IMR-90 (cell line): ENCODE measurements at regions not wholly inside any gene's neighbourhood (a gene's known extent, or its start where the extent isn't known, plus 50 kb on each side); places are given as distances from the start of the nearest gene placed in this dataset.

Experiments
- ATAC-seq: fragments of 200-7000 bp; cut with Tn5 transposase; 2 replicates; pipeline ENCODE4 v1.9.1; 2020; ENCODE audit warnings: low read depth, mild to moderate bottlenecking, moderate library complexity
- BruUV-seq: library from RNA; stranded (reverse); fragments of 400-500 nt; replicated peaks from 2 replicates; lab custom pipeline; 2021; lab: Mats Ljungman, UMichigan
- CTCF ChIA-PET: fragments of 300-600 bp; formaldehyde crosslinking; extraction: SDS; loops from one replicate; lab custom pipeline; 2021; ENCODE audit warnings: antibody characterized with exemption; lab: Yijun Ruan, JAX
- POLR2A ChIA-PET: fragments of 300-600 bp; sonication (Branson Sonifier 250); formaldehyde crosslinking; loops from one replicate; lab custom pipeline; 2022; ENCODE audit warnings: antibody characterized with exemption; ENCODE audit not compliant: unreplicated experiment; lab: Charles Lee
- DNase-seq: peaks from one replicate; pipeline ENCODE4 v3.0.0; 2013
- H2AFZ ChIP-seq: replicated peaks from 2 replicates; pipeline ENCODE3; 2013; ENCODE audit warnings: low read length, mild to moderate bottlenecking; ENCODE audit not compliant: poor library complexity
- H2AK5ac ChIP-seq: 2 replicates; pipeline ENCODE4 v1.6.1; 2013; ENCODE audit warnings: low read depth, low read length, inconsistent platforms
- H2AK9ac ChIP-seq: replicated peaks from 2 replicates; pipeline ENCODE3; 2013; ENCODE audit warnings: mild to moderate bottlenecking, low read depth, low read length, moderate library complexity; ENCODE audit not compliant: poor library complexity
- H2BK120ac ChIP-seq: 2 replicates; pipeline ENCODE4 v1.6.1; 2013; ENCODE audit warnings: low read depth, low read length, inconsistent platforms
- H2BK15ac ChIP-seq: 3 replicates; pipeline ENCODE4 v1.6.1; 2013; ENCODE audit warnings: low read depth, low read length, inconsistent platforms
- H2BK20ac ChIP-seq: 2 replicates; pipeline ENCODE4 v1.6.1; 2013; ENCODE audit warnings: low read depth, mild to moderate bottlenecking, inconsistent platforms, low read length, moderate library complexity
- H2BK5ac ChIP-seq: 2 replicates; pipeline ENCODE4 v1.6.1; 2013; ENCODE audit warnings: mild to moderate bottlenecking, low read depth, low read length, inconsistent platforms; ENCODE audit not compliant: poor library complexity, severe bottlenecking
- H3K14ac ChIP-seq: replicated peaks from 2 replicates; pipeline ENCODE4 v1.6.1; 2013; ENCODE audit warnings: low read depth, low read length, inconsistent platforms
- H3K18ac ChIP-seq: 2 replicates; pipeline ENCODE4 v1.6.1; 2013; ENCODE audit warnings: low read depth, low read length, control low read depth
- H3K23ac ChIP-seq: 2 replicates; pipeline ENCODE4 v1.6.1; 2013; ENCODE audit warnings: low read depth, low read length, inconsistent platforms
- H3K27ac ChIP-seq: 2 replicates; pipeline ENCODE4 v1.5.1; 2013; ENCODE audit warnings: mild to moderate bottlenecking, control low read depth, low read length; ENCODE audit not compliant: insufficient read depth
- H3K27me3 ChIP-seq: 2 replicates; pipeline ENCODE4 v1.6.1; 2013; ENCODE audit warnings: low read length; ENCODE audit not compliant: control insufficient read depth, insufficient read depth
- H3K36me3 ChIP-seq: 2 replicates; pipeline ENCODE4 v1.6.1; 2013; ENCODE audit warnings: low read length, mixed read lengths; ENCODE audit not compliant: control insufficient read depth, insufficient read depth
- H3K4ac ChIP-seq: 2 replicates; pipeline ENCODE4 v1.6.1; 2013; ENCODE audit warnings: low read depth, low read length, inconsistent platforms
- H3K4me1 ChIP-seq: 2 replicates; pipeline ENCODE4 v1.6.1; 2013; ENCODE audit warnings: low read length, mixed read lengths; ENCODE audit not compliant: control insufficient read depth, insufficient read depth
- H3K4me2 ChIP-seq: 2 replicates; pipeline ENCODE4 v1.6.1; 2013; ENCODE audit warnings: low read depth, mild to moderate bottlenecking, control low read depth, low read length, moderate library complexity
- H3K4me3 ChIP-seq: 2 replicates; pipeline ENCODE4 v1.5.1; 2013; ENCODE audit warnings: low read depth, mild to moderate bottlenecking, control low read depth, low read length, moderate library complexity; ENCODE audit not compliant: insufficient read depth
- H3K56ac ChIP-seq: 2 replicates; pipeline ENCODE4 v1.6.1; 2013; ENCODE audit warnings: low read length, inconsistent platforms; ENCODE audit not compliant: insufficient read depth; ENCODE audit errors: extremely low read depth
- H3K79me1 ChIP-seq, 2 experiments: 2 replicates each; pipeline ENCODE4 v1.6.1; 2013; ENCODE audit warnings: low read length in 2 of 2, inconsistent platforms in 1 of 2, low read depth in 1 of 2
- H3K9ac ChIP-seq: 2 replicates; pipeline ENCODE4 v1.6.1; 2013; ENCODE audit warnings: low read depth, low read length, control low read depth
- H3K9me1 ChIP-seq: 2 replicates; pipeline ENCODE4 v1.6.1; 2013; ENCODE audit warnings: low read length, inconsistent platforms; ENCODE audit not compliant: insufficient read depth
- H3K9me3 ChIP-seq: 2 replicates; pipeline ENCODE4 v1.6.1; 2013; ENCODE audit warnings: low read length; ENCODE audit not compliant: control insufficient read depth, insufficient read depth
- H4K20me1 ChIP-seq: 2 replicates; pipeline ENCODE4 v1.6.1; 2013; ENCODE audit warnings: low read length, inconsistent platforms; ENCODE audit not compliant: insufficient read depth
- H4K5ac ChIP-seq: 2 replicates; pipeline ENCODE4 v1.6.1; 2013; ENCODE audit warnings: mild to moderate bottlenecking, low read depth, low read length, control low read depth
- H4K8ac ChIP-seq, 2 experiments: 2 replicates each; pipeline ENCODE4 v1.6.1; 2013; ENCODE audit warnings: low read depth in 2 of 2, low read length in 2 of 2, control low read depth in 1 of 2, inconsistent platforms in 1 of 2
- H4K91ac ChIP-seq: 2 replicates; pipeline ENCODE4 v1.6.1; 2013; ENCODE audit warnings: low read depth, low read length, inconsistent platforms; ENCODE audit not compliant: insufficient read depth
- BHLHE40 ChIP-seq: fragments of 150-350 bp; IDR thresholded peaks from 2 replicates; pipeline ENCODE4 v1.6.1; 2016; ENCODE audit warnings: mild to moderate bottlenecking, low read depth, low read length
- CEBPB ChIP-seq: IDR thresholded peaks from 2 replicates; pipeline ENCODE4 v1.6.1; 2012; ENCODE audit warnings: low read depth, low read length, improper control_type of control experiment
- CHD1 ChIP-seq: IDR thresholded peaks from 2 replicates; pipeline ENCODE4 v1.6.1; 2012; ENCODE audit warnings: low read depth, low read length, improper control_type of control experiment
- ELK1 ChIP-seq: fragments of 150-350 bp; IDR thresholded peaks from 2 replicates; pipeline ENCODE4 v1.6.1; 2016; ENCODE audit warnings: low read depth, mild to moderate bottlenecking, low read length, moderate library complexity, borderline replicate concordance
- FOS ChIP-seq: fragments of 150-350 bp; IDR thresholded peaks from 2 replicates; pipeline ENCODE4 v1.6.1; 2016; ENCODE audit warnings: low read depth, low read length
- MAFK ChIP-seq: IDR thresholded peaks from 2 replicates; pipeline ENCODE4 v1.6.1; 2012; ENCODE audit warnings: low read depth, low read length, improper control_type of control experiment
- MAZ ChIP-seq: IDR thresholded peaks from 2 replicates; pipeline ENCODE4 v1.6.1; 2012; ENCODE audit warnings: low read depth, mild to moderate bottlenecking, low read length, improper control_type of control experiment, moderate library complexity, borderline replicate concordance
- MXI1 ChIP-seq: IDR thresholded peaks from 2 replicates; pipeline ENCODE4 v1.6.1; 2012; ENCODE audit warnings: low read depth, mild to moderate bottlenecking, low read length, moderate library complexity, borderline replicate concordance
- NFE2L2 ChIP-seq: fragments of 150-350 bp; IDR thresholded peaks from 2 replicates; pipeline ENCODE4 v1.6.1; 2016; ENCODE audit warnings: low read depth, mild to moderate bottlenecking, low read length
- POLR2A ChIP-seq: IDR thresholded peaks from 2 replicates; pipeline ENCODE4 v1.6.1; 2012; ENCODE audit warnings: mild to moderate bottlenecking, low read depth, low read length
- RAD21 ChIP-seq: IDR thresholded peaks from 2 replicates; pipeline ENCODE4 v1.6.1; 2012; ENCODE audit warnings: low read length, improper control_type of control experiment
- RCOR1 ChIP-seq: IDR thresholded peaks from 2 replicates; pipeline ENCODE4 v1.6.1; 2012; ENCODE audit warnings: mild to moderate bottlenecking, low read length, improper control_type of control experiment; ENCODE audit not compliant: insufficient replicate concordance
- RFX5 ChIP-seq: IDR thresholded peaks from 2 replicates; pipeline ENCODE4 v1.8.0; 2012; ENCODE audit warnings: low read depth, mild to moderate bottlenecking, low read length, moderate library complexity
- WGBS, 2 experiments: methylation state at CpG; one replicate each; pipeline versions ENCODE4 v1.1.5 to v1.1.7; 2013; ENCODE audit warnings: missing lambda C conversion rate in 2 of 2; ENCODE audit not compliant: insufficient read length in 1 of 2; ENCODE audit errors: extremely low coverage in 2 of 2; 5-methylcytosine and 5-hydroxymethylcytosine counted together
- dilution Hi-C: fragments of 300-500 bp; cut with HindIII; formaldehyde crosslinking; loops from one replicate; pipeline ENCODE4 v1.14.3; 2018; ENCODE audit warnings: low sequenced_read_pairs; ENCODE audit not compliant: unreplicated experiment
- in situ Hi-C: fragments of 300-500 bp; cut with MboI; formaldehyde crosslinking; loops from 3 replicates; pipeline ENCODE4 v1.14.3; 2019; ENCODE audit warnings: low sequenced_read_pairs, inconsistent platforms, mixed read lengths
- intact Hi-C: fragments of 100-400 bp; cut with micrococcal nuclease; formaldehyde crosslinking; loops from 2 replicates; pipeline ENCODE4 v1.10.0; 2022
- TF ChIP-seq, protein P1 (sequence below): fragments of 150-350 bp; IDR thresholded peaks from 2 replicates; pipeline ENCODE4 v1.6.1; 2017; ENCODE audit warnings: mild to moderate bottlenecking, antibody characterized with exemption, low read length, low read depth
- TF ChIP-seq, protein P2 (sequence below): conservative IDR thresholded peaks from 2 replicates; pipeline ENCODE4 v1.5.1; 2012; ENCODE audit warnings: mild to moderate bottlenecking, low read depth, low read length, improper control_type of control experiment

- 100% methylated on average over 1 of the region's 10 CpGs; no CpG with 5 or more reads in 1 of the 2 experiments for WGBS, 2 experiments
- in situ Hi-C loops: no loop called here
These were observed 153.2 kb downstream of the GLI2 start for GRCh38 chr2:120888851-120889250.

More at GRCh38 chr2:120888851-120889250, 153.2 kb downstream of the GLI2 start:
- no peak overlapping the region for H3K27ac ChIP-seq
- no peak overlapping the region for H3K18ac ChIP-seq
- H2AFZ ChIP-seq: no peak overlapping the region
- H4K91ac ChIP-seq: no peak overlapping the region
- H3K23ac ChIP-seq: no peak overlapping the region
- no peak for ATAC-seq
- H3K56ac ChIP-seq: no peak overlapping the region
- peaks cover 15% of the 10 kb centered on the region for H3K4me1 ChIP-seq
- intact Hi-C loops (no loop called here), dilution Hi-C loops (no loop called here)
- no peak overlapping the region for H4K8ac ChIP-seq
- POLR2A ChIA-PET: no interaction called here
- no peak overlapping the region for H2BK120ac ChIP-seq
- no peak overlapping the region for H3K4me2 ChIP-seq
- no peaks in the 10 kb centered on the region for H3K27me3 ChIP-seq
- CTCF ChIA-PET: no interaction called here
- no peaks in the 10 kb centered on the region for H3K9me3 ChIP-seq
- no peak overlapping the region for H2AK9ac ChIP-seq
- TF ChIP-seq, protein P1, sequence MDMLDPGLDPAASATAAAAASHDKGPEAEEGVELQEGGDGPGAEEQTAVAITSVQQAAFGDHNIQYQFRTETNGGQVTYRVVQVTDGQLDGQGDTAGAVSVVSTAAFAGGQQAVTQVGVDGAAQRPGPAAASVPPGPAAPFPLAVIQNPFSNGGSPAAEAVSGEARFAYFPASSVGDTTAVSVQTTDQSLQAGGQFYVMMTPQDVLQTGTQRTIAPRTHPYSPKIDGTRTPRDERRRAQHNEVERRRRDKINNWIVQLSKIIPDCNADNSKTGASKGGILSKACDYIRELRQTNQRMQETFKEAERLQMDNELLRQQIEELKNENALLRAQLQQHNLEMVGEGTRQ: no peak
- TF ChIP-seq BHLHE40 (no peak), RAD21 (no peak), CEBPB (no peak), RCOR1 (no peak), MAFK (no peak), RFX5 (no peak), POLR2A (no peak), MAZ (no peak), MXI1 (no peak), FOS (no peak), ELK1 (no peak), CHD1 (no peak), NFE2L2 (no peak)
- TF ChIP-seq, protein P2, sequence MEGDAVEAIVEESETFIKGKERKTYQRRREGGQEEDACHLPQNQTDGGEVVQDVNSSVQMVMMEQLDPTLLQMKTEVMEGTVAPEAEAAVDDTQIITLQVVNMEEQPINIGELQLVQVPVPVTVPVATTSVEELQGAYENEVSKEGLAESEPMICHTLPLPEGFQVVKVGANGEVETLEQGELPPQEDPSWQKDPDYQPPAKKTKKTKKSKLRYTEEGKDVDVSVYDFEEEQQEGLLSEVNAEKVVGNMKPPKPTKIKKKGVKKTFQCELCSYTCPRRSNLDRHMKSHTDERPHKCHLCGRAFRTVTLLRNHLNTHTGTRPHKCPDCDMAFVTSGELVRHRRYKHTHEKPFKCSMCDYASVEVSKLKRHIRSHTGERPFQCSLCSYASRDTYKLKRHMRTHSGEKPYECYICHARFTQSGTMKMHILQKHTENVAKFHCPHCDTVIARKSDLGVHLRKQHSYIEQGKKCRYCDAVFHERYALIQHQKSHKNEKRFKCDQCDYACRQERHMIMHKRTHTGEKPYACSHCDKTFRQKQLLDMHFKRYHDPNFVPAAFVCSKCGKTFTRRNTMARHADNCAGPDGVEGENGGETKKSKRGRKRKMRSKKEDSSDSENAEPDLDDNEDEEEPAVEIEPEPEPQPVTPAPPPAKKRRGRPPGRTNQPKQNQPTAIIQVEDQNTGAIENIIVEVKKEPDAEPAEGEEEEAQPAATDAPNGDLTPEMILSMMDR: no peak
- no peak overlapping the region for H2BK15ac ChIP-seq
- H3K4me3 ChIP-seq: no peak overlapping the region
- no peak for DNase-seq
- no peak overlapping the region for H2BK5ac ChIP-seq
- no TSS peak for BruUV-seq
- H2AK5ac ChIP-seq: no peak overlapping the region
- peaks cover 74% of the 10 kb centered on the region for H4K20me1 ChIP-seq
- no peak overlapping the region for H4K5ac ChIP-seq
- peaks cover 29% of the 10 kb centered on the region for H3K9me1 ChIP-seq
- H3K79me1 ChIP-seq: peaks cover 37 to 93% of the 10 kb centered on the region in 2 experiments
- no peak overlapping the region for H2BK20ac ChIP-seq
- H3K14ac ChIP-seq: no peak overlapping the region
- no peak overlapping the region for H3K4ac ChIP-seq
- H3K36me3 ChIP-seq: peaks cover 7% of the 10 kb centered on the region
- no peak overlapping the region for H3K9ac ChIP-seq
